Glutamatergic neuron (in vitro differentiated cells): ENCODE measurements at regions not wholly inside any gene's neighbourhood (a gene's known extent, or its start where the extent isn't known, plus 50 kb on each side); places are given as distances from the start of the nearest gene placed in this dataset.

ENCODE experiments used
- DNase-seq: peaks from one replicate; pipeline ENCODE4 v3.0.0; 2022
- H3K27ac Mint-ChIP-seq: one replicate; pipeline ENCODE4 v1.8.0; 2020; ENCODE audit warnings: mild to moderate bottlenecking, mixed read lengths, inconsistent platforms; ENCODE audit not compliant: unreplicated experiment
- H3K27me3 Mint-ChIP-seq: one replicate; pipeline ENCODE4 v1.8.0; 2020; ENCODE audit warnings: mild to moderate bottlenecking, moderate library complexity, mixed read lengths, inconsistent platforms; ENCODE audit not compliant: unreplicated experiment
- H3K36me3 Mint-ChIP-seq: one replicate; pipeline ENCODE4 v1.8.0; 2020; ENCODE audit warnings: mild to moderate bottlenecking, mixed read lengths, inconsistent platforms; ENCODE audit not compliant: unreplicated experiment
- H3K4me1 Mint-ChIP-seq: one replicate; pipeline ENCODE4 v1.8.0; 2020; ENCODE audit warnings: mild to moderate bottlenecking, low read depth, mixed read lengths, inconsistent platforms; ENCODE audit not compliant: unreplicated experiment
- H3K4me3 Mint-ChIP-seq: one replicate; pipeline ENCODE4 v1.8.0; 2020; ENCODE audit warnings: mild to moderate bottlenecking, mixed read lengths, inconsistent platforms; ENCODE audit not compliant: unreplicated experiment
- H3K9me3 Mint-ChIP-seq: one replicate; pipeline ENCODE4 v1.8.0; 2020; ENCODE audit warnings: mild to moderate bottlenecking, moderate library complexity, mixed read lengths, inconsistent platforms; ENCODE audit not compliant: unreplicated experiment
- TF ChIP-seq, protein P1 (sequence below): fragments of 200-600 bp; sonication (generic); IDR thresholded peaks from one replicate; pipeline ENCODE4 v1.5.0; 2021; ENCODE audit not compliant: partially characterized antibody, unreplicated experiment

DNA sequence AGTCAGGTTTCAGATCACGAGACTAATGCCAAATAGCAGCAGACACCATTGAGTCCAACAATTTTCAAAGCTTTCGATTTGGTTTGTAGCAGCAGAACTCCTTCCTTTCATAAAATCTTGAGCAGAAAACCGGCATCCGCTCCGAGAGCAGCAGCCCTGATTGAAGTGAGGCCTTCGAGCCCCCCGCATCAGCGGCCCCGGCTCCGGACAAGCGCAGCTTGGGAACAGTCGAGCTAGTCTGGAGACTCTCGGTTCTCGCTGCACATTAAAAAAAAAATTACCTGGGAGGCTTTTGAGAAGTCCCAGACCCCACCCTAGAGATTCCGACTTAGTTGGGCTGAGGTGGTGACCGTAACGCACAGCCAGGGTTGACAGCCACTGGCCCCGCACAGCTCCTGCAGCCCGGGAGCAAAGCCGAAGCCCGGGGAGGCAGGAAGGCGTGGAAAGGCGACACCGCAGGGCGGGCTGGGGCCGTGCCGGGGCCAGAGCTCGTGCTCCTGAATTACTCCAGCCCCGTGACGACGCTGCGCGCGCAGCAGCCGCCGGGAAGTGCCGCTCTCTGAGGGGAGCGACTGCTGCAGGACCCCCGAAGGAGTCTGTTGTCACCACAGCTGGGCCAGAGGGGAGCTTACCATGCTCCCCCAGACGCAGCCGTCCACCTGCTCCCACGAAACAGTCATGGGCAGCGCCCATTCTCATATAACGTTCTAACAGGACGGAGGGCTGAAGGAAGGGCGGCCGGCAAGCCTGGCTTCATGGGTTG, 57.8 kb downstream of the SPATA19 start:
- Mint-ChIP-seq H3K4me1 (peaks cover 2% of the 10 kb centered on the region), H3K36me3 (peaks cover 12% of the 10 kb centered on the region), H3K4me3 (peak overlapping the region; percentile 75), H3K27ac (no peak overlapping the region), H3K27me3 (peaks cover 5% of the 10 kb centered on the region), H3K9me3 (peaks cover 13% of the 10 kb centered on the region)
- DNase-seq: peak; percentile 66
- TF ChIP-seq, protein P1, sequence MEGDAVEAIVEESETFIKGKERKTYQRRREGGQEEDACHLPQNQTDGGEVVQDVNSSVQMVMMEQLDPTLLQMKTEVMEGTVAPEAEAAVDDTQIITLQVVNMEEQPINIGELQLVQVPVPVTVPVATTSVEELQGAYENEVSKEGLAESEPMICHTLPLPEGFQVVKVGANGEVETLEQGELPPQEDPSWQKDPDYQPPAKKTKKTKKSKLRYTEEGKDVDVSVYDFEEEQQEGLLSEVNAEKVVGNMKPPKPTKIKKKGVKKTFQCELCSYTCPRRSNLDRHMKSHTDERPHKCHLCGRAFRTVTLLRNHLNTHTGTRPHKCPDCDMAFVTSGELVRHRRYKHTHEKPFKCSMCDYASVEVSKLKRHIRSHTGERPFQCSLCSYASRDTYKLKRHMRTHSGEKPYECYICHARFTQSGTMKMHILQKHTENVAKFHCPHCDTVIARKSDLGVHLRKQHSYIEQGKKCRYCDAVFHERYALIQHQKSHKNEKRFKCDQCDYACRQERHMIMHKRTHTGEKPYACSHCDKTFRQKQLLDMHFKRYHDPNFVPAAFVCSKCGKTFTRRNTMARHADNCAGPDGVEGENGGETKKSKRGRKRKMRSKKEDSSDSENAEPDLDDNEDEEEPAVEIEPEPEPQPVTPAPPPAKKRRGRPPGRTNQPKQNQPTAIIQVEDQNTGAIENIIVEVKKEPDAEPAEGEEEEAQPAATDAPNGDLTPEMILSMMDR: no peak

DNA sequence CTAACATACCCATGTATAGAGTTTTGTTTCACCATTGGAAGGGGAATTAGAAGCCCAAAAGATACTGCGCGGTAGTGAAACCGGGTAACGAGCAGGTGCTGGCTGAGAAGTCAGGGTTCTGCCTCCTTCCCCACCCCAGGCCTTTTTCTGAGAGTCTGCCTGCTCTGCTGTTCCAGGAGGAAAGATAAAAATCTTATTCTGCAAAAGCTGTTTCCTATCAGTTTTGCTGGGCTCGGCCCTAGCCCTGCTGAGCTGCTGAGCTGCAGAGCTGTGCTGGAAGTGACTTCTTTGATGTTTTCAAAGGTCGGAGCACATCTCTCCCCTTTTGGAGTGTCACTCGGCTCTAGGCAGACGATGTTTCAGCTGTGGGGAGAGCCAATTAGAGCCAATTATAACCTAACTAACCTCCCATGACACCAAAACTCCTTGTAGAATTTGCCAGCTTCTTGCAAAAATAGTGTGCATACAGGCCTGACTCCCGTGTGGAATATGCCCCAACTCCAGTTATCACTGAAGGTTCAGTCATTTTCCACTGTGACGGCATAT, 59.4 kb downstream of the SPATA19 start:
- TF ChIP-seq, protein P1: no peak
- peaks cover 2% of the 10 kb centered on the region for H3K4me1 Mint-ChIP-seq
- no peak for DNase-seq
- H3K9me3 Mint-ChIP-seq: peaks cover 15% of the 10 kb centered on the region
- no peak overlapping the region for H3K4me3 Mint-ChIP-seq
- no peak overlapping the region for H3K27ac Mint-ChIP-seq
- peaks cover 9% of the 10 kb centered on the region for H3K27me3 Mint-ChIP-seq
- peaks cover 18% of the 10 kb centered on the region for H3K36me3 Mint-ChIP-seq

DNA sequence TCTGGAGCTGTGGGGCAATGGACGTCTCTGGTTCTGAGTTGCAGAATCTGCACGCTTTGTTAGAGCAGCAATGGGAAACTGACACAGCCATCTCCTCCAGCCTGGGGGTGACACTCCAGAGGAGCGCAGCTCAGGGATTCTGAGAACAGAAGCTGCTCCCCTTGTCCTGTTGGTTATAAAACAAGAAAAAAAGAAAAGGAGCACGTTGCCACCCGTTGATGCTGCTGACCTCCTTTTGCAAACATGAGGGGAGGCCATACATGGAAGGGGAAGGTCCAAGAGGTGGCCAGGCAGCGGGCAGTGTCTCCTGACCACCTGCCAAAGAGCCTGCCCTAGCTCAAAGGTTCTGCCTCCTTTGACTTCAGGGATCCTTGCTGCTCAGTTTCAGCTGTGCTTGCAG, 61.0 kb downstream of the SPATA19 start:
- Mint-ChIP-seq H3K27me3 (peaks cover 9% of the 10 kb centered on the region), H3K4me1 (peaks cover 2% of the 10 kb centered on the region), H3K36me3 (peaks cover 18% of the 10 kb centered on the region), H3K4me3 (no peak overlapping the region), H3K9me3 (peaks cover 15% of the 10 kb centered on the region), H3K27ac (no peak overlapping the region)
- no peak for DNase-seq
- TF ChIP-seq, protein P1: no peak

DNA sequence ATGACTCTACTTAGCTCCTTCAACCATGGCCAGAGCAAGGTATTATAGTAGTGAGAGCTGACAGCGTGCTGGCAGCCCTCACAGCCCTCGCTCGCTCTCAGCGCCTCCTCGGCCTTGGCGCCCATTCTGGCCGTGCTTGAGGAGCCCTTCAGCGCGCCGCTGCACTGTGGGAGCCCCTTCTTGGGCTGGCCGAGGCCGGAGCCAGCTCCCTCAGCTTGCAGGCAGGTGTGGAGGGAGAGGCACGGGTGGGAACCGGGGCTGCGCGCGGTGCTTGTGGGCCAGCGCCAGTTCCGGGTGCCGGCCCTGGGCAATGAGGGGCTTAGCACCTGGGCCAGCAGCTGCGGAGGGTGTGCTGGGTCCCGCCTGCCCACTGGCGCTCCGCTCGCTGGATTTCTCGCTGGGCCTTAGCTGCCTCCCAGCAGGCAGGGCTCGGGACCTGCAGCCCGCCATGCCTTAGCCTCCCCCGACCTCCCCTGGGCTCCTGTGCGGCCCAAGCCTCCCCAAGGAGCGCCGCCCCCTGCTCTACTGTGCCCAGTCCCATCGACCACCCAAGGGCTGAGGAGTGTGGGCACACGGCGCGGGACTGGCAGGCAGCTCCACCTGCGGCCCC, 63.1 kb downstream of the SPATA19 start:
- Mint-ChIP-seq H3K4me1 (no peaks in the 10 kb centered on the region), H3K36me3 (peaks cover 18% of the 10 kb centered on the region), H3K27me3 (peaks cover 7% of the 10 kb centered on the region), H3K4me3 (no peak overlapping the region), H3K27ac (no peak overlapping the region), H3K9me3 (peaks cover 15% of the 10 kb centered on the region)
- DNase-seq: no peak
- TF ChIP-seq, protein P1: no peak

DNA sequence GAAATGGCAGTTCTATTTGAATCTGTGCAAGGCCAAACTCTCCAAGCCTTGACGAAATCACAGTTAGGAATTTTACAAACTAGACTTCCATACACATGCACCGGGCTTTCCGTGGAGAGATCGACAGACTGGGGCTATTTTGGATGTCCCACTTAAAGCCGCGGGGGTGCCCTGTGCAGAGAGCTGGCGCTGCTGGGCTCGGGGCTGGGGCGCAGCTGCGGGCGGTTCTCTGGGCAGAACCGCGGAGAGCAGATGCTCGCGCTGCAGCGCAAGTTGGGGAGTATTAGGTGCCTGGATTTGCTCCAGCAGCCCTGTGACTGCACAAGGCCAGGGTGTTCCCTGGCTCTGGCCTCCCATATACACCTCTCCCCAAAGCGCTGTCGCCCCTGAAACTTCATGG, 67.2 kb downstream of the SPATA19 start:
- TF ChIP-seq, protein P1: no peak
- Mint-ChIP-seq H3K36me3 (peaks cover 25% of the 10 kb centered on the region), H3K4me3 (no peak overlapping the region), H3K27me3 (peaks cover 6% of the 10 kb centered on the region), H3K4me1 (no peaks in the 10 kb centered on the region), H3K27ac (no peak overlapping the region), H3K9me3 (peaks cover 7% of the 10 kb centered on the region)
- no peak for DNase-seq
